ENCODE measurements at regions not wholly inside any gene's neighbourhood (a gene's known extent, or its start where the extent isn't known, plus 50 kb on each side); places are given as distances from the start of the nearest gene placed in this dataset.

GRCh38 chr7:34539003-34539402, 119.0 kb upstream of the NPSR1 start:
- Histone ChIP-seq H3K79me2 (no peaks in the 10 kb centered on the region), H3K4me1 (ENCODE audit: insufficient read depth) (no peaks in the 10 kb centered on the region), H3K4me2 (no peak overlapping the region), H3K36me3 (replicated peaks; ENCODE audit: insufficient read depth, low read depth) (no peaks in the 10 kb centered on the region), H3K27me3 (no peaks in the 10 kb centered on the region), H4K20me1 (ENCODE audit: insufficient read depth, poor library complexity, severe bottlenecking) (no peaks in the 10 kb centered on the region), H2AFZ (no peak overlapping the region), H3K4me3 (no peak overlapping the region), H3K9me2 (replicated peaks; ENCODE audit: insufficient read depth) (no peaks in the 10 kb centered on the region), H3K27ac (no peak overlapping the region), H3K9me3 (ENCODE audit: low read depth) (no peaks in the 10 kb centered on the region)
- TF ChIP-seq EZH2 (IDR thresholded peaks at IDR 0.05; ENCODE audit: borderline replicate concordance) = no peak
- no peak for TF ChIP-seq EZH2phosphoT487 (IDR thresholded peaks at IDR 0.05; ENCODE audit: low read depth, severe bottlenecking, unreplicated experiment)
- no peak for TF ChIP-seq CTCF (IDR thresholded peaks at IDR 0.05; ENCODE audit: poor library complexity)
- DNase-seq (ENCODE audit: low spot score) = no peak
- WGBS (ENCODE audit: low lambda C conversion rate, missing lambda C conversion rate) = 96% methylated on average over 1 of the region's 1 CpG

- H3K36me3 ChIP-seq (replicated peaks; ENCODE audit: insufficient read depth, low read depth) = no peaks in the 10 kb centered on the region
- no peaks in the 10 kb centered on the region for H3K9me3 ChIP-seq (ENCODE audit: low read depth)
- no peaks in the 10 kb centered on the region for H3K27me3 ChIP-seq
- H3K4me1 ChIP-seq (ENCODE audit: insufficient read depth) = no peaks in the 10 kb centered on the region
- no peaks in the 10 kb centered on the region for H3K9me2 ChIP-seq (replicated peaks; ENCODE audit: insufficient read depth)
- H3K79me2 ChIP-seq = no peaks in the 10 kb centered on the region
- H4K20me1 ChIP-seq (ENCODE audit: insufficient read depth, poor library complexity, severe bottlenecking) = no peaks in the 10 kb centered on the region
- 93% methylated on average over 13 of the region's 13 CpGs for WGBS (ENCODE audit: low lambda C conversion rate, missing lambda C conversion rate)
- no peak overlapping the region for H2AFZ ChIP-seq
- TF ChIP-seq EZH2 (IDR thresholded peaks at IDR 0.05; ENCODE audit: borderline replicate concordance) (no peak), EZH2phosphoT487 (IDR thresholded peaks at IDR 0.05; ENCODE audit: low read depth, severe bottlenecking, unreplicated experiment) (no peak), CTCF (IDR thresholded peaks at IDR 0.05; ENCODE audit: poor library complexity) (no peak)
- H3K27ac ChIP-seq = no peak overlapping the region
- H3K4me3 ChIP-seq = no peak overlapping the region
- H3K4me2 ChIP-seq = no peak overlapping the region
- no peak for DNase-seq (ENCODE audit: low spot score)
Observed at GRCh38 chr7:34544621-34545020, 113.4 kb upstream of the NPSR1 start.

GRCh38 chr7:34550996-34551395, 107.0 kb upstream of the NPSR1 start:
- Histone ChIP-seq H4K20me1 (ENCODE audit: insufficient read depth, poor library complexity, severe bottlenecking) (no peaks in the 10 kb centered on the region), H3K79me2 (no peaks in the 10 kb centered on the region), H3K9me3 (ENCODE audit: low read depth) (no peaks in the 10 kb centered on the region), H3K36me3 (replicated peaks; ENCODE audit: insufficient read depth, low read depth) (no peaks in the 10 kb centered on the region), H3K4me1 (ENCODE audit: insufficient read depth) (no peaks in the 10 kb centered on the region), H3K4me2 (no peak overlapping the region), H3K27me3 (no peaks in the 10 kb centered on the region), H3K9me2 (replicated peaks; ENCODE audit: insufficient read depth) (no peaks in the 10 kb centered on the region), H3K27ac (no peak overlapping the region), H3K4me3 (no peak overlapping the region), H2AFZ (no peak overlapping the region)
- DNase-seq (ENCODE audit: low spot score) = no peak
- TF ChIP-seq EZH2 (IDR thresholded peaks at IDR 0.05; ENCODE audit: borderline replicate concordance) = no peak
- TF ChIP-seq CTCF (IDR thresholded peaks at IDR 0.05; ENCODE audit: poor library complexity) = no peak
- TF ChIP-seq EZH2phosphoT487 (IDR thresholded peaks at IDR 0.05; ENCODE audit: low read depth, severe bottlenecking, unreplicated experiment) = no peak
- 74% methylated on average over 2 of the region's 2 CpGs for WGBS (ENCODE audit: low lambda C conversion rate, missing lambda C conversion rate)

- Histone ChIP-seq H3K27me3 (no peaks in the 10 kb centered on the region), H3K4me3 (no peak overlapping the region), H3K36me3 (replicated peaks; ENCODE audit: insufficient read depth, low read depth) (no peaks in the 10 kb centered on the region), H2AFZ (no peak overlapping the region), H3K27ac (no peak overlapping the region), H3K79me2 (no peaks in the 10 kb centered on the region), H3K4me2 (no peak overlapping the region), H3K9me2 (replicated peaks; ENCODE audit: insufficient read depth) (no peaks in the 10 kb centered on the region), H3K9me3 (ENCODE audit: low read depth) (no peaks in the 10 kb centered on the region), H3K4me1 (ENCODE audit: insufficient read depth) (no peaks in the 10 kb centered on the region), H4K20me1 (ENCODE audit: insufficient read depth, poor library complexity, severe bottlenecking) (no peaks in the 10 kb centered on the region)
- 93% methylated on average over 5 of the region's 5 CpGs for WGBS (ENCODE audit: low lambda C conversion rate, missing lambda C conversion rate)
- TF ChIP-seq EZH2 (IDR thresholded peaks at IDR 0.05; ENCODE audit: borderline replicate concordance) (no peak), CTCF (IDR thresholded peaks at IDR 0.05; ENCODE audit: poor library complexity) (no peak), EZH2phosphoT487 (IDR thresholded peaks at IDR 0.05; ENCODE audit: low read depth, severe bottlenecking, unreplicated experiment) (no peak)
- DNase-seq (ENCODE audit: low spot score) = no peak
Observed at GRCh38 chr7:34552502-34552901, 105.5 kb upstream of the NPSR1 start.
